ENCODE measurements at regions not wholly inside any gene's neighbourhood (a gene's known extent, or its start where the extent isn't known, plus 50 kb on each side); places are given as distances from the start of the nearest gene placed in this dataset.

DNA sequence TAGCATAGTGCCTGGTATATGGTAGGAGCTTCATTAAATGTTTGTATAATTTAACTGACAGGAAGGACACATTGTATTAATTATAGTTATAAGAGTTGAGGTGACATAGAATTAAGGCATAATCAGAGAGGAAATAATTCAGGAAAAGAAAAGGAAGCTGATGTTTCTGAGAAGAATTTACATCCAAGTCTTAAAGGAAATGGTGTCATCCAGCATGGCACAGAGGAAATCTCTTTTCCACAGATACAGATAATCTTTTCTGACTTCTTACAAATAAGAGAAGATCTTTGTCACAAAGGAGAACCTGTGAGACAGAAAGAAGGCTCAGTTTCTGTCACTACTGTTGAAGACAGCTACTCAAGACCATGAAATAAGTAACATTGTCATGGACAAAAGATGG, 222.5 kb downstream of the GJA1 start:
- no peak for TF ChIP-seq POLR2AphosphoS5 (IDR thresholded peaks at IDR 0.05)
- TF ChIP-seq, protein P1, sequence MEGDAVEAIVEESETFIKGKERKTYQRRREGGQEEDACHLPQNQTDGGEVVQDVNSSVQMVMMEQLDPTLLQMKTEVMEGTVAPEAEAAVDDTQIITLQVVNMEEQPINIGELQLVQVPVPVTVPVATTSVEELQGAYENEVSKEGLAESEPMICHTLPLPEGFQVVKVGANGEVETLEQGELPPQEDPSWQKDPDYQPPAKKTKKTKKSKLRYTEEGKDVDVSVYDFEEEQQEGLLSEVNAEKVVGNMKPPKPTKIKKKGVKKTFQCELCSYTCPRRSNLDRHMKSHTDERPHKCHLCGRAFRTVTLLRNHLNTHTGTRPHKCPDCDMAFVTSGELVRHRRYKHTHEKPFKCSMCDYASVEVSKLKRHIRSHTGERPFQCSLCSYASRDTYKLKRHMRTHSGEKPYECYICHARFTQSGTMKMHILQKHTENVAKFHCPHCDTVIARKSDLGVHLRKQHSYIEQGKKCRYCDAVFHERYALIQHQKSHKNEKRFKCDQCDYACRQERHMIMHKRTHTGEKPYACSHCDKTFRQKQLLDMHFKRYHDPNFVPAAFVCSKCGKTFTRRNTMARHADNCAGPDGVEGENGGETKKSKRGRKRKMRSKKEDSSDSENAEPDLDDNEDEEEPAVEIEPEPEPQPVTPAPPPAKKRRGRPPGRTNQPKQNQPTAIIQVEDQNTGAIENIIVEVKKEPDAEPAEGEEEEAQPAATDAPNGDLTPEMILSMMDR (IDR thresholded peaks at IDR 0.05) = no peak
- no peak for TF ChIP-seq POLR2A (IDR thresholded peaks at IDR 0.05; ENCODE audit: low read depth)
- no peak for TF ChIP-seq EP300 (IDR thresholded peaks at IDR 0.05)
- H3K27ac ChIP-seq (replicated peaks in 1 of 4) = no peak overlapping the region
- no peak for DNase-seq (ENCODE audit: extremely low spot score)
- H3K36me3 ChIP-seq = no peaks in the 10 kb centered on the region
- H3K4me3 ChIP-seq = no peak overlapping the region
- intact Hi-C loops (cut with DNase I) = no loop called here
- H3K27me3 ChIP-seq = no peaks in the 10 kb centered on the region
- H3K9me3 ChIP-seq = no peaks in the 10 kb centered on the region
- H3K4me1 ChIP-seq = peaks cover 5 to 10% (median 6%) of the 10 kb centered on the region in 4 donors

DNA sequence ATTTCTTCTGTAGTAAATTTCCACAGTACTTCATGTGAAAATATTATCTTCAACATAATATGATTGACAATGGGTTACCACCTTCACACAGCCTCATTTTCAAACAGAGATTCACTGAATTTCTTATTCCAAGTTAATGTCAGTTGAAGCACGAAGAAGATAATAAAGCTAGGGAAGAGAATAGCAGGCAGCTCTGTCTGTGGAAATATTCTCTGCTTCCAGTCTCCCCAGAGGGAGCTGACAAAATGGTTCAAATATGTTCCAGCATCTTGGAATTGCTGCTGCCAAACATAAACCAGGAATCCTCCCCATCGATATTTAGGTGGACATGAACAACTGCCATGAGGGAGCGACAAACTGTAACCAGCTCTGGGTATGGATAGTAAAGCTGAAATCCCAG, 224.8 kb downstream of the GJA1 start:
- intact Hi-C loops (cut with DNase I) = no loop called here
- Histone ChIP-seq H3K27me3 (no peaks in the 10 kb centered on the region), H3K36me3 (no peaks in the 10 kb centered on the region), H3K9me3 (no peaks in the 10 kb centered on the region), H3K4me1 (no peaks in the 10 kb centered on the region), H3K27ac (replicated peaks in 1 of 4) (no peak overlapping the region), H3K4me3 (no peak overlapping the region)
- no peak for TF ChIP-seq EP300 (IDR thresholded peaks at IDR 0.05)
- no peak for DNase-seq (ENCODE audit: extremely low spot score)
- WGBS = 67% methylated on average over 3 of the region's 3 CpGs

DNA sequence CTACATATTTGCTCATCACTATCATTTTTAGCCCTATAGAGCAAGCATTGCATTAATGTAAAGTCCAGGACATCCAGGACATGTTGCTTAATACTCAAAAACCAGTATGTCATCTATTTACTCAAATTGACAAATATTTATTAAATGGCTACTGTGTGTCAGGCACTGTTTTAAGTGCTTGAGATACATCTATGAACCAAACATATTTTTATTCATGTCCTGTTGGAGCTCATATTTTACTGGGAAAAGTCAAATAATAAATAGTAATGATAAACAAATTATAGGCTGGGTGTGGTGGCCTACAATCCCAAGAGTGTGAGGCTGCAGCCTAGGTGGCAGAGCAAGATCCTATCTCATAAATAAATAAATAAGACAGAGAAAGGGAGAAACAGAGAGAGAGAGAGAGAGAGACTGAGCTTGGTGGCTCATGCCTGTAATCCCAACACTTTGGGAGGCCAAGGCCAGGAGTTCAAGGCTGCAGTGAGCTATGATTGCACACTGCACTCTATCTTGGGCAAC, 227.9 kb downstream of the GJA1 start:
- no peaks in the 10 kb centered on the region for H3K27me3 ChIP-seq
- peaks cover 0 to 13% (median 11%) of the 10 kb centered on the region in 4 donors for H3K4me1 ChIP-seq
- TF ChIP-seq, protein P1 (IDR thresholded peaks at IDR 0.05) = no peak
- no peak for TF ChIP-seq POLR2A (IDR thresholded peaks at IDR 0.05; ENCODE audit: low read depth)
- no peak for TF ChIP-seq POLR2AphosphoS5 (IDR thresholded peaks at IDR 0.05)
- no peak for TF ChIP-seq EP300 (IDR thresholded peaks at IDR 0.05)
- H3K4me3 ChIP-seq = no peak overlapping the region
- DNase-seq (ENCODE audit: extremely low spot score) = no peak
- no peaks in the 10 kb centered on the region for H3K9me3 ChIP-seq
- H3K27ac ChIP-seq (replicated peaks in 1 of 4) = no peak overlapping the region
- intact Hi-C loops (cut with DNase I) = no loop called here
- H3K36me3 ChIP-seq = no peaks in the 10 kb centered on the region

DNA sequence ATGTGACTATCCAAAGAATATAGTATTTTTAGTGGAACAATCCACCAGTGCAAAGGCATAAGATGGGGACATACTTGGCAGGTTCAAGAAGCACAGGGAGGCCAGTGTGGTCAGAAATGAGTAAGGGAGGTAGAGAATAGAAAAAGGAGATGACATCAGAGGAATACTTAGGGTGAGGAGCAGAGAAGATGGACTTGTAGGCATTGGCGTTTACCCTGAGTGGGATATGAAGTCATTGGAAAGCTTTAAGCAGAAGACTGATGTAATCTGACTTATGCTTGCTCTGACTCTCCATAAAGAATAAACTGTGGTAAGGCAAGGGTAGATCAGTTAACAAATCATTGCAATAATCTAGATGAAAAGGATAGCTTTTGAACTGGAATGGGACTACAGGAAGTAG, 228.7 kb downstream of the GJA1 start:
- H3K4me1 ChIP-seq = peaks cover 0 to 13% (median 11%) of the 10 kb centered on the region in 4 donors
- TF ChIP-seq, protein P1 (IDR thresholded peaks at IDR 0.05) = no peak
- H3K4me3 ChIP-seq = no peak overlapping the region
- WGBS = 95% methylated on average over 1 of the region's 1 CpG
- no peaks in the 10 kb centered on the region for H3K36me3 ChIP-seq
- no peaks in the 10 kb centered on the region for H3K9me3 ChIP-seq
- intact Hi-C loops (cut with DNase I) = no loop called here
- no peak for DNase-seq (ENCODE audit: extremely low spot score)
- no peak overlapping the region for H3K27ac ChIP-seq (replicated peaks in 1 of 4)
- H3K27me3 ChIP-seq = no peaks in the 10 kb centered on the region

DNA sequence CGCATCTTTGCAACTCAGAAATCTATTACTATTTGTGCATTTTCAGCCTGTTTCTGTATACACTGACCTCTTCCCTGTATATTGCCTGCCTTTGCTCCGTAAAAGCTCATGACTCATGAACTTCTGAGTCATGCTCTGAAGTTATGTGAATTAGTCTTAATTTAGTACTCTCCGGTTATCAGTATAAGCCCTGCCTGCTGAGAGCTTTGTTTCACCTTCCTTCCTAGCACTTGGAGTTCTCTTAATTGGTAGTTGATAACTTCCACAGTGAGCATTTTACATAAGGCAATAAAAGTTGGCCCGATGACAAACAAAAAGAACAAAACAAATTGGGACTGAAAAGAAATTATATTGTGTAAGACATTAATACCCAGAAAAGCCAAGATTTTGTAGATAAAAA, 231.4 kb downstream of the GJA1 start:
- Histone ChIP-seq H3K27me3 (no peaks in the 10 kb centered on the region), H3K27ac (replicated peaks in 1 of 4) (peak overlapping the region in 3 of 4 donors; percentile 11 to 28 (median 16)), H3K4me1 (peaks cover 0 to 13% (median 11%) of the 10 kb centered on the region in 4 donors), H3K36me3 (no peaks in the 10 kb centered on the region), H3K4me3 (no peak overlapping the region), H3K9me3 (no peaks in the 10 kb centered on the region)
- 48% methylated on average over 4 of the region's 4 CpGs for WGBS
- TF ChIP-seq, protein P1 (IDR thresholded peaks at IDR 0.05) = no peak
- peak in 1 of 2 donors; percentile 37 for TF ChIP-seq POLR2AphosphoS5 (IDR thresholded peaks at IDR 0.05)
- intact Hi-C loops (cut with DNase I) = no loop called here
- no peak for DNase-seq (ENCODE audit: extremely low spot score)
